ENCODE measurements at regions not wholly inside any gene's neighbourhood (a gene's known extent, or its start where the extent isn't known, plus 50 kb on each side); places are given as distances from the start of the nearest gene placed in this dataset.
A peak's percentile ranks its signal among the peaks of the same experiment; 100 is the strongest.

GRCh38 chr2:176819306-176819705, 393.3 kb upstream of the HNRNPA3 start:
- no peak for ATAC-seq
- TF ChIP-seq EZH2 (IDR thresholded peaks at IDR 0.05; ENCODE audit: low read length, unreplicated experiment) (no peak), EZH2phosphoT487 (IDR thresholded peaks at IDR 0.05; ENCODE audit: borderline replicate concordance, low read length) (no peak), CTCF (conservative IDR thresholded peaks at IDR 0.05; ENCODE audit: low read depth, low read length) (no peak)
- Histone ChIP-seq H3K27ac (ENCODE audit: low read length) (no peak overlapping the region), H3K79me2 (ENCODE audit: low read length) (no peaks in the 10 kb centered on the region), H3K36me3 (ENCODE audit: low read depth, low read length) (no peaks in the 10 kb centered on the region), H3K27me3 (ENCODE audit: low read length) (peaks cover 48% of the 10 kb centered on the region), H3K9me3 (ENCODE audit: low read length) (no peaks in the 10 kb centered on the region), H3K4me1 (ENCODE audit: insufficient read depth, low read length) (peaks cover 4% of the 10 kb centered on the region; the same call in 1 of the 2 replicates), H4K20me1 (ENCODE audit: low read length) (no peaks in the 10 kb centered on the region), H3K4me2 (ENCODE audit: low read length) (no peak overlapping the region), H3K9me2 (replicated peaks; ENCODE audit: low read length) (no peaks in the 10 kb centered on the region), H3K9ac (ENCODE audit: low read length) (no peak overlapping the region), H3K4me3 (ENCODE audit: low read length) (no peak overlapping the region), H3F3A (ENCODE audit: low read length, unreplicated experiment) (no peaks in the 10 kb centered on the region), H2AFZ (ENCODE audit: low read length) (no peak overlapping the region)
- POLR2A ChIA-PET (ENCODE audit: unreplicated experiment): no interaction called here
- no TSS peak for BruUV-seq (replicated peaks)
- CTCF ChIA-PET: no interaction called here
- no peak for DNase-seq
- intact Hi-C loops (cut with micrococcal nuclease): loop anchor here (10.0 kb wide), 1 partner anchor 375 kb away; no protein-coding TSS in a partner anchor

DNA sequence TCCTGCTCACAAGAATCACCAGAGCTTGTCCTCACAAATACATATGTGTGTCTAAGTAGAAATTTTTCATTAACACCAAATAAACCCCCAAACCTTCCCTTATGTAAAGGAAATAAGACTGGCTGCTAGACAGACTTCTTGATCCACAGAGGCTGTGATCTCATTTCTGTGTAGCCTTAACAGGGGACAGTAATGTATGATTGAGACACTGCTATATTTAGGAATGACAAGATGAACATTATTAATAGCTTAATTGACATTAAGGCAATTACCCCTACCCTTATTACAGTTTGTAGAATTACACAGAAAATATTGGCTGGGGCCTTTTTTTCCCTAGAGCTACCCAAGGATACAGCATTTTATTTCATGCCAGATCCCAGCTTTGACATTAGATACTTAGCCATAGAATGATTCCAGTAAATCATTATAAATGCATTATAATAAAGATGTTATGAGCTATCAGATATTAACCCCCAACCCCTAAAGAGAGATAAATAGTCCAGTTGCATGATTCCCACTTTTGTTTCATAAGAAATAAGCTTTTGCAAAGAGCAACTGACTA, 392.1 kb upstream of the HNRNPA3 start:
- Histone ChIP-seq H3K9ac (ENCODE audit: low read length) (no peak overlapping the region), H2AFZ (ENCODE audit: low read length) (no peak overlapping the region), H3K27ac (ENCODE audit: low read length) (no peak overlapping the region), H3K27me3 (ENCODE audit: low read length) (peaks cover 59% of the 10 kb centered on the region), H3K36me3 (ENCODE audit: low read depth, low read length) (no peaks in the 10 kb centered on the region), H3K4me3 (ENCODE audit: low read length) (no peak overlapping the region), H3K4me1 (ENCODE audit: insufficient read depth, low read length) (no peaks in the 10 kb centered on the region), H3F3A (ENCODE audit: low read length, unreplicated experiment) (no peaks in the 10 kb centered on the region), H3K79me2 (ENCODE audit: low read length) (no peaks in the 10 kb centered on the region), H4K20me1 (ENCODE audit: low read length) (no peaks in the 10 kb centered on the region), H3K4me2 (ENCODE audit: low read length) (no peak overlapping the region), H3K9me2 (replicated peaks; ENCODE audit: low read length) (no peaks in the 10 kb centered on the region), H3K9me3 (ENCODE audit: low read length) (no peaks in the 10 kb centered on the region)
- DNase-seq (no peak), ATAC-seq (no peak)
- intact Hi-C loops (cut with micrococcal nuclease): no loop called here
- BruUV-seq (replicated peaks): no TSS peak
- ChIA-PET POLR2A (ENCODE audit: unreplicated experiment) (no interaction called here), CTCF (interaction anchor here (0.6 to 0.9 kb wide), 2 partner anchors 328 to 390 kb away, joined by 4 read pairs; no protein-coding TSS in a partner anchor)
- no peak for TF ChIP-seq CTCF (conservative IDR thresholded peaks at IDR 0.05; ENCODE audit: low read depth, low read length)
- no peak for TF ChIP-seq EZH2 (IDR thresholded peaks at IDR 0.05; ENCODE audit: low read length, unreplicated experiment)
- TF ChIP-seq EZH2phosphoT487 (IDR thresholded peaks at IDR 0.05; ENCODE audit: borderline replicate concordance, low read length): no peak

DNA sequence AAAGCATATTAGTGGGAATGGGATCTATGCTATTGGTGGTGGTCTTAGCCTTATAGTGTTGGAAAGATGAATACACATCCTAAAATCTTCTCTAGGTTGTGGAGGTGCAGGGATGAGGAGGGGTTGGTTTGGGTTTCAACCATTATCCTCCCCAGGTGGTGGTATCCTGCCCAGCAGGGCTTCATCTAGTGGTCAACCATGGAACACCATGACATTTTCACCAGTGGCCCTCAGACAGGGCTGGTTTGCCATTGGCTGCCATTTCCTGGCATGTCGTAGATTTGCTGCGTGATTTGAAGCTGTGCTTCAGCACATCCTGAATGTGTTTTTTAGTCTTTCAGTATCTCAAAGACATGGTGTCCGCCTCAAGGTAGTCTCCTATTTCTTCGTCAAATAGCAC, 391.2 kb upstream of the HNRNPA3 start:
- no peaks in the 10 kb centered on the region for H4K20me1 ChIP-seq (ENCODE audit: low read length)
- H3K9me2 ChIP-seq (replicated peaks; ENCODE audit: low read length): no peaks in the 10 kb centered on the region
- no peaks in the 10 kb centered on the region for H3K79me2 ChIP-seq (ENCODE audit: low read length)
- H3K36me3 ChIP-seq (ENCODE audit: low read depth, low read length): no peaks in the 10 kb centered on the region
- no peak for DNase-seq
- ChIA-PET CTCF (no interaction called here), POLR2A (ENCODE audit: unreplicated experiment) (no interaction called here)
- no peak overlapping the region for H3K4me3 ChIP-seq (ENCODE audit: low read length)
- intact Hi-C loops (cut with micrococcal nuclease): no loop called here
- no peak overlapping the region for H3K4me2 ChIP-seq (ENCODE audit: low read length)
- no peaks in the 10 kb centered on the region for H3K4me1 ChIP-seq (ENCODE audit: insufficient read depth, low read length)
- no peak overlapping the region for H2AFZ ChIP-seq (ENCODE audit: low read length)
- peaks cover 67% of the 10 kb centered on the region for H3K27me3 ChIP-seq (ENCODE audit: low read length)
- H3K9me3 ChIP-seq (ENCODE audit: low read length): no peaks in the 10 kb centered on the region
- H3K9ac ChIP-seq (ENCODE audit: low read length): no peak overlapping the region
- no peak for TF ChIP-seq EZH2phosphoT487 (IDR thresholded peaks at IDR 0.05; ENCODE audit: borderline replicate concordance, low read length)
- no peak for TF ChIP-seq EZH2 (IDR thresholded peaks at IDR 0.05; ENCODE audit: low read length, unreplicated experiment)
- TF ChIP-seq CTCF (conservative IDR thresholded peaks at IDR 0.05; ENCODE audit: low read depth, low read length): peak; percentile 39; the same call in 1 of the 2 replicates
- BruUV-seq (replicated peaks): no TSS peak
- H3K27ac ChIP-seq (ENCODE audit: low read length): no peak overlapping the region
- ATAC-seq: no peak; the same call in 1 of the 2 replicates
- H3F3A ChIP-seq (ENCODE audit: low read length, unreplicated experiment): no peaks in the 10 kb centered on the region
